GM12878 (cell line): ENCODE measurements at regions not wholly inside any gene's neighbourhood (a gene's known extent, or its start where the extent isn't known, plus 50 kb on each side); places are given as distances from the start of the nearest gene placed in this dataset.

Experiments used
- ATAC-seq: fragments of 200-7000 bp; cut with Tn5 transposase; 3 replicates; pipeline ENCODE4 v1.9.1; 2020; ENCODE audit warnings: mild to moderate bottlenecking, moderate library complexity
- BruUV-seq: library from RNA; stranded (reverse); fragments of 400-500 nt; replicated peaks from 2 replicates; lab custom pipeline; 2021; lab: Mats Ljungman, UMichigan
- CTCF ChIA-PET: fragments of 300-600 bp; sonication (Branson Sonifier 250); formaldehyde crosslinking; extraction: SDS; loops from one replicate; lab custom pipeline; 2021; ENCODE audit warnings: inconsistent platforms; lab: Yijun Ruan, JAX
- POLR2A ChIA-PET: fragments of 350-600 bp; formaldehyde crosslinking; extraction: SDS; loops from one replicate; lab custom pipeline; 2021; ENCODE audit warnings: inconsistent platforms; lab: Charles Lee
- RAD21 ChIA-PET: fragments of 300-600 bp; sonication (Branson Sonifier 250); formaldehyde crosslinking; loops from one replicate; lab custom pipeline; 2023; ENCODE audit warnings: antibody characterized with exemption; ENCODE audit not compliant: unreplicated experiment; lab: Charles Lee
- SMC1A ChIA-PET: fragments of 300-600 bp; sonication (Branson Sonifier 250); formaldehyde crosslinking; loops from one replicate; lab custom pipeline; 2023; ENCODE audit not compliant: unreplicated experiment, uncharacterized antibody; lab: Charles Lee
- DNase-seq: peaks from one replicate; pipeline ENCODE4 v3.0.0-alpha.2; 2011; ENCODE audit warnings: low read depth, low spot score
- FAIRE-seq: peaks from 3 replicates; lab custom pipeline; 2011; peaks lifted over from hg19 to GRCh38; lab: Jason Lieb, UNC
- H2AFZ ChIP-seq: 2 replicates; pipeline ENCODE4 v1.6.0; 2011; ENCODE audit warnings: low read depth, low read length, control low read depth; ENCODE audit not compliant: control insufficient read depth
- H3K27ac ChIP-seq: 2 replicates; pipeline ENCODE4 v1.5.1; 2011; ENCODE audit warnings: control low read depth; ENCODE audit not compliant: control insufficient read depth, insufficient read depth
- H3K27me3 ChIP-seq, 2 experiments: replicated peaks in 1 of 2; 2 replicates each; pipeline versions ENCODE4 v1.6.0 to v1.6.1; 2011; ENCODE audit warnings: low read length in 1 of 2; ENCODE audit not compliant: control insufficient read depth in 2 of 2, insufficient read depth in 2 of 2
- H3K36me3 ChIP-seq, 2 experiments: 2 replicates each; pipeline ENCODE4 v1.5.1; 2011; ENCODE audit warnings: low read length in 1 of 2; ENCODE audit not compliant: control insufficient read depth in 2 of 2, insufficient read depth in 2 of 2
- H3K4me1 ChIP-seq: 2 replicates; pipeline ENCODE4 v1.6.1; 2011; ENCODE audit warnings: mild to moderate bottlenecking, low read length, moderate library complexity, mixed read lengths; ENCODE audit not compliant: control insufficient read depth, insufficient read depth
- H3K4me2 ChIP-seq: 2 replicates; pipeline ENCODE4 v1.6.0; 2011; ENCODE audit warnings: control low read depth; ENCODE audit not compliant: control insufficient read depth, insufficient read depth
- H3K4me3 ChIP-seq: fragments of 200-600 bp; sonication (generic); 2 replicates; pipeline ENCODE4 v1.5.1; 2016
- H3K79me2 ChIP-seq: 2 replicates; pipeline ENCODE4 v1.6.0; 2011; ENCODE audit warnings: low read length; ENCODE audit not compliant: control insufficient read depth, insufficient read depth
- H3K9ac ChIP-seq: 2 replicates; pipeline ENCODE4 v1.8.0; 2011; ENCODE audit warnings: low read length, control low read depth, mixed read lengths; ENCODE audit not compliant: control insufficient read depth, insufficient read depth
- H3K9me3 ChIP-seq: replicated peaks from 3 replicates; pipeline ENCODE4 v1.5.1; 2011; ENCODE audit warnings: mild to moderate bottlenecking, low read length; ENCODE audit not compliant: control insufficient read depth, insufficient read depth
- H4K20me1 ChIP-seq: 2 replicates; pipeline ENCODE4 v1.6.0; 2011; ENCODE audit not compliant: control insufficient read depth, insufficient read depth
- SPI1 ChIP-seq: IDR thresholded peaks from 2 replicates; pipeline ENCODE4 v1.6.1; 2011; ENCODE audit warnings: low read depth, mild to moderate bottlenecking, low read length, moderate library complexity, borderline replicate concordance; ENCODE audit not compliant: insufficient read depth
- WGBS: methylation state at CpG from one replicate; pipeline ENCODE4 v1.1.6; 2016; ENCODE audit warnings: low lambda C conversion rate; ENCODE audit not compliant: insufficient replicate concordance, insufficient coverage; ENCODE audit errors: missing lambda C conversion rate; 5-methylcytosine and 5-hydroxymethylcytosine counted together
- in situ Hi-C: fragments of 300-500 bp; cut with MboI; formaldehyde crosslinking; loops from 9 replicates; pipeline ENCODE4 v1.14.3; 2018; ENCODE audit warnings: mixed read lengths
- intact Hi-C: fragments of 100-400 bp; cut with micrococcal nuclease; formaldehyde crosslinking; loops from one replicate; pipeline ENCODE4 v1.14.2; 2022; ENCODE audit not compliant: unreplicated experiment
- TF ChIP-seq, protein P1 (sequence below): IDR thresholded peaks from 2 replicates; pipeline ENCODE4 v1.6.1; 2012; ENCODE audit warnings: mild to moderate bottlenecking, low read depth, low read length

DNA sequence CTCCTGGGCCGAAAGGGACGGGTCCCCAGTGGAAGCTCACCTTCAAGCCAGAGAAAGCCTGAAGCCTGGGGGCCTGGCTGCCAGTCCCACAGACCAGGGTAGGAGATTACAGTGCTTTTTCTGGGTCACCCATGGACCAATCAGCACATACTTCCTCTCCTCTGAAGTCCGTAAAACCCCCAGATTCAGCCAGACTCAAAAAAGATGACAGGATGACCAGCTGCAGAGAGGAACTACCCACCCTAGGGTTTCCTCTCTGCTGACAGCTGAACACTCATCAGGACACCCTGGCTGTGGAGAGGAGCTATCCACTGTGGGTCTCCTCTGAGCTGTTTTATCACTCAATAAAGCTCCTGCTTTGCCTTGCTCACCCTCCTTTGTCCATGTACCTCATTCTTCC lies 78.0 kb downstream of the SAMD9 start:
- H3K36me3 ChIP-seq: no peaks in the 10 kb centered on the region
- ChIA-PET RAD21 (interaction anchor here (1.0 kb wide), 1 partner anchor 203 kb away, joined by 5 read pairs; the partner anchor contains the start of gene CDK6), SMC1A (interaction anchor here (1.1 kb wide), 1 partner anchor 9 kb away, joined by 5 read pairs; no protein-coding TSS in a partner anchor), CTCF (interaction anchor here (0.7 to 1.8 kb wide), 2 partner anchors 9 to 22 kb away, joined by 3 to 4 read pairs; no protein-coding TSS in a partner anchor), POLR2A (no interaction called here)
- no peaks in the 10 kb centered on the region for H4K20me1 ChIP-seq
- no peak overlapping the region for H3K4me2 ChIP-seq
- peak overlapping the region; percentile 45; the same call in 1 of the 2 replicates for H2AFZ ChIP-seq
- 0 out of 2 replicates have a peak, but pooled peaks have one; percentile 14 for TF ChIP-seq SPI1
- TF ChIP-seq, protein P1, sequence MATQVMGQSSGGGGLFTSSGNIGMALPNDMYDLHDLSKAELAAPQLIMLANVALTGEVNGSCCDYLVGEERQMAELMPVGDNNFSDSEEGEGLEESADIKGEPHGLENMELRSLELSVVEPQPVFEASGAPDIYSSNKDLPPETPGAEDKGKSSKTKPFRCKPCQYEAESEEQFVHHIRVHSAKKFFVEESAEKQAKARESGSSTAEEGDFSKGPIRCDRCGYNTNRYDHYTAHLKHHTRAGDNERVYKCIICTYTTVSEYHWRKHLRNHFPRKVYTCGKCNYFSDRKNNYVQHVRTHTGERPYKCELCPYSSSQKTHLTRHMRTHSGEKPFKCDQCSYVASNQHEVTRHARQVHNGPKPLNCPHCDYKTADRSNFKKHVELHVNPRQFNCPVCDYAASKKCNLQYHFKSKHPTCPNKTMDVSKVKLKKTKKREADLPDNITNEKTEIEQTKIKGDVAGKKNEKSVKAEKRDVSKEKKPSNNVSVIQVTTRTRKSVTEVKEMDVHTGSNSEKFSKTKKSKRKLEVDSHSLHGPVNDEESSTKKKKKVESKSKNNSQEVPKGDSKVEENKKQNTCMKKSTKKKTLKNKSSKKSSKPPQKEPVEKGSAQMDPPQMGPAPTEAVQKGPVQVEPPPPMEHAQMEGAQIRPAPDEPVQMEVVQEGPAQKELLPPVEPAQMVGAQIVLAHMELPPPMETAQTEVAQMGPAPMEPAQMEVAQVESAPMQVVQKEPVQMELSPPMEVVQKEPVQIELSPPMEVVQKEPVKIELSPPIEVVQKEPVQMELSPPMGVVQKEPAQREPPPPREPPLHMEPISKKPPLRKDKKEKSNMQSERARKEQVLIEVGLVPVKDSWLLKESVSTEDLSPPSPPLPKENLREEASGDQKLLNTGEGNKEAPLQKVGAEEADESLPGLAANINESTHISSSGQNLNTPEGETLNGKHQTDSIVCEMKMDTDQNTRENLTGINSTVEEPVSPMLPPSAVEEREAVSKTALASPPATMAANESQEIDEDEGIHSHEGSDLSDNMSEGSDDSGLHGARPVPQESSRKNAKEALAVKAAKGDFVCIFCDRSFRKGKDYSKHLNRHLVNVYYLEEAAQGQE: no peak
- H3K4me3 ChIP-seq: no peak overlapping the region
- no peak for FAIRE-seq
- no peaks in the 10 kb centered on the region for H3K27me3 ChIP-seq
- no peaks in the 10 kb centered on the region for H3K79me2 ChIP-seq
- in situ Hi-C loops (no loop called here), intact Hi-C loops (no loop called here)
- no peaks in the 10 kb centered on the region; the same call in 2 of the 3 replicates for H3K9me3 ChIP-seq
- 80% methylated on average over 2 of the region's 3 CpGs for WGBS
- peak; percentile 10; the same call in 2 of the 3 replicates for ATAC-seq
- no peak overlapping the region for H3K9ac ChIP-seq
- no TSS peak for BruUV-seq
- peaks cover 14% of the 10 kb centered on the region for H3K4me1 ChIP-seq
- no peak overlapping the region for H3K27ac ChIP-seq
- no peak for DNase-seq
